A673 (cell line): ENCODE measurements at regions not wholly inside any gene's neighbourhood (a gene's known extent, or its start where the extent isn't known, plus 50 kb on each side); places are given as distances from the start of the nearest gene placed in this dataset.
"Not testable (repeated sequence)": the region's sequence is repeated elsewhere in the genome, so short reads cannot be mapped to it uniquely, and the experiment has no call there.

Source experiments
- BruUV-seq: library from RNA; stranded (reverse); fragments of 400-500 nt; replicated peaks from 2 replicates; lab custom pipeline; 2021; lab: Mats Ljungman, UMichigan
- CTCF ChIA-PET: fragments of 300-600 bp; sonication (Branson Sonifier 250); formaldehyde crosslinking; loops from one replicate; lab custom pipeline; 2022; ENCODE audit warnings: antibody characterized with exemption; lab: Charles Lee
- POLR2A ChIA-PET: fragments of 300-600 bp; sonication (Branson Sonifier 250); formaldehyde crosslinking; loops from one replicate; lab custom pipeline; 2022; ENCODE audit warnings: antibody characterized with exemption; ENCODE audit not compliant: low non-redundant PET; lab: Charles Lee
- DNase-seq: peaks from one replicate; pipeline ENCODE4 v3.0.0-alpha.2; 2015; ENCODE audit warnings: low spot score
- H3K27ac ChIP-seq: fragments of 200-600 bp; sonication (generic); 2 replicates; pipeline ENCODE4 v1.5.1; 2016; ENCODE audit warnings: mixed run types, low read depth, mild to moderate bottlenecking, mixed read lengths, antibody characterized with exemption, low read length; ENCODE audit not compliant: poor library complexity, severe bottlenecking
- H3K27me3 ChIP-seq: fragments of 200-600 bp; sonication (generic); replicated peaks from 2 replicates; pipeline ENCODE4 v1.6.1; 2017; ENCODE audit warnings: mixed run types, low read depth, mild to moderate bottlenecking, mixed read lengths, antibody characterized with exemption, low read length; ENCODE audit not compliant: insufficient read depth, poor library complexity
- H3K36me3 ChIP-seq: fragments of 200-600 bp; sonication (generic); 2 replicates; pipeline ENCODE4 v1.6.1; 2016; ENCODE audit warnings: mixed run types, mild to moderate bottlenecking, mixed read lengths, antibody characterized with exemption, low read length; ENCODE audit not compliant: insufficient read depth, poor library complexity, severe bottlenecking
- H3K4me1 ChIP-seq: fragments of 200-600 bp; sonication (generic); 2 replicates; pipeline ENCODE4 v1.6.1; 2017; ENCODE audit warnings: mixed run types, mild to moderate bottlenecking, mixed read lengths, antibody characterized with exemption, low read length; ENCODE audit not compliant: insufficient read depth, poor library complexity, severe bottlenecking
- H3K4me3 ChIP-seq: fragments of 200-600 bp; sonication (generic); 2 replicates; pipeline ENCODE4 v1.5.1; 2016; ENCODE audit warnings: low read depth, mixed run types, mild to moderate bottlenecking, mixed read lengths, low read length; ENCODE audit not compliant: poor library complexity, severe bottlenecking
- H3K9me3 ChIP-seq: fragments of 200-600 bp; sonication (generic); 2 replicates; pipeline ENCODE4 v1.6.1; 2016; ENCODE audit warnings: mixed run types, low read depth, mild to moderate bottlenecking, mixed read lengths, antibody characterized with exemption, low read length; ENCODE audit not compliant: poor library complexity, severe bottlenecking
- CTCF ChIP-seq: fragments of 300-800, 200-600 bp; sonication (generic); conservative IDR thresholded peaks from 2 replicates; pipeline ENCODE4 v1.5.1; 2017; ENCODE audit warnings: low read depth, mild to moderate bottlenecking, antibody characterized with exemption, low read length, moderate library complexity, mixed read lengths
- EZH2 ChIP-seq: fragments of 200-600 bp; sonication (generic); IDR thresholded peaks from 2 replicates; pipeline ENCODE4 v1.6.1; 2017; ENCODE audit warnings: borderline replicate concordance, low read depth, mild to moderate bottlenecking, mixed read lengths, antibody characterized with exemption, low read length; ENCODE audit not compliant: poor library complexity, severe bottlenecking
- intact Hi-C: fragments of 100-400 bp; cut with micrococcal nuclease; formaldehyde crosslinking; loops from one replicate; pipeline ENCODE4 v1.10.0; 2022; ENCODE audit not compliant: unreplicated experiment

GRCh38 chr3:20421-20820, 176.1 kb upstream of the CHL1 start:
- CTCF ChIA-PET, result no interaction called here
- BruUV-seq, result no TSS peak

GRCh38 chr3:24006-24405, 172.6 kb upstream of the CHL1 start:
- BruUV-seq, result no TSS peak
- no peaks in the 10 kb centered on the region for H3K4me1 ChIP-seq
- no peaks in the 10 kb centered on the region for H3K9me3 ChIP-seq
- intact Hi-C loops, result no loop called here
- no peak overlapping the region for H3K27ac ChIP-seq
- DNase-seq, result no peak
- no peak for TF ChIP-seq EZH2
- TF ChIP-seq CTCF, result no peak
- H3K27me3 ChIP-seq, result no peaks in the 10 kb centered on the region
- POLR2A ChIA-PET, result no interaction called here
- H3K36me3 ChIP-seq, result no peaks in the 10 kb centered on the region
- no peak overlapping the region for H3K4me3 ChIP-seq
- CTCF ChIA-PET, result no interaction called here

More at GRCh38 chr3:20421-20820, 176.1 kb upstream of the CHL1 start:
- DNase-seq, result no peak
- no peak overlapping the region for H3K27ac ChIP-seq
- no peaks in the 10 kb centered on the region for H3K9me3 ChIP-seq
- H3K36me3 ChIP-seq, result no peaks in the 10 kb centered on the region
- no peaks in the 10 kb centered on the region for H3K27me3 ChIP-seq
- H3K4me1 ChIP-seq, result no peaks in the 10 kb centered on the region
- POLR2A ChIA-PET, result no interaction called here
- H3K4me3 ChIP-seq, result no peak overlapping the region
- TF ChIP-seq EZH2 (no peak), CTCF (no peak)
- intact Hi-C loops, result no loop called here

- intact Hi-C loops, result no loop called here
- Histone ChIP-seq H3K36me3 (no peaks in the 10 kb centered on the region), H3K4me3 (no peak overlapping the region), H3K4me1 (no peaks in the 10 kb centered on the region), H3K27ac (no peak overlapping the region), H3K27me3 (no peaks in the 10 kb centered on the region), H3K9me3 (no peaks in the 10 kb centered on the region)
- no TSS peak for BruUV-seq
- DNase-seq, result no peak
- ChIA-PET CTCF (no interaction called here), POLR2A (no interaction called here)
- TF ChIP-seq EZH2 (no peak), CTCF (no peak)
These were observed 171.5 kb upstream of the CHL1 start for GRCh38 chr3:25056-25455.

- intact Hi-C loops, H3K9me3 ChIP-seq, H3K4me1 ChIP-seq, POLR2A ChIA-PET, BruUV-seq, H3K4me3 ChIP-seq, DNase-seq, H3K27me3 ChIP-seq, CTCF ChIA-PET, H3K36me3 ChIP-seq, H3K27ac ChIP-seq: not testable (repeated sequence)
These were observed 160.6 kb upstream of the CHL1 start for GRCh38 chr3:35985-36384.
